ENCODE measurements at regions not wholly inside any gene's neighbourhood (a gene's known extent, or its start where the extent isn't known, plus 50 kb on each side); places are given as distances from the start of the nearest gene placed in this dataset.

DNA sequence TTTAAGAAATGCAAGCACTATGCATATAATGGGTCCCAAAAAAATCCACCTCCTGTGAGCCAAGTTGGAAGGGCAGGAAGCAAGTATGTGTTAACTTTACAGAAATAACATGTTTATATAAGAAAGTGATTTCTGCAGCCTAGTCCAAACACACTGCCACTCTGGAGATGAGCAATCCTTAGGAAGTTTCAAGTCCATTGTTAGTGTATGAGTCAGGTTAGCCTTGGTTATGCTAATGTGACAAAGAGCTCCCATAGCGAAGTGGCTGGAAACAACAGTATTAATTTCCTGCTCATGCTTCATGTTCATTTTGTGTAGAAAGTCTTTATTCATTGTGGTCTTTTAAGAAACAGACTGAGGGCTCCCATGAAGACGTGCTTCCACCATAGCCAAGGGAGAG, 121.4 kb downstream of the TBXT start:
- DNase-seq = no peak

DNA sequence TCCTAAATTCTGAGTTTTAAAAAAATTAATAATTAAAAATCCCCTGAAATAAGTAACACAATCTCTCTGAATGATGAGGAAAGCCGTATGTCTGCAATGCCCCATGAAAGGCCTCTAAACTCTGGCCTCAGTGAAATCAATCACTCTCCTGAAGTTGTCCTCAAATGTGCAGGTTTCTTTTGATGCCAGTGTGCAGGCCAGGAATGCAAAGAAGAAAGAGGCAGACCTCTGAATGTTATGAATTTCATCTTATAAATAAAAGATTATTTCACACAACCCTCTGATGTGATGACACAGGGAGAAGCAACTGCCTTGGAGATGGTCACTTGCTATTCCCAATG, 121.8 kb downstream of the TBXT start:
- DNase-seq = no peak

DNA sequence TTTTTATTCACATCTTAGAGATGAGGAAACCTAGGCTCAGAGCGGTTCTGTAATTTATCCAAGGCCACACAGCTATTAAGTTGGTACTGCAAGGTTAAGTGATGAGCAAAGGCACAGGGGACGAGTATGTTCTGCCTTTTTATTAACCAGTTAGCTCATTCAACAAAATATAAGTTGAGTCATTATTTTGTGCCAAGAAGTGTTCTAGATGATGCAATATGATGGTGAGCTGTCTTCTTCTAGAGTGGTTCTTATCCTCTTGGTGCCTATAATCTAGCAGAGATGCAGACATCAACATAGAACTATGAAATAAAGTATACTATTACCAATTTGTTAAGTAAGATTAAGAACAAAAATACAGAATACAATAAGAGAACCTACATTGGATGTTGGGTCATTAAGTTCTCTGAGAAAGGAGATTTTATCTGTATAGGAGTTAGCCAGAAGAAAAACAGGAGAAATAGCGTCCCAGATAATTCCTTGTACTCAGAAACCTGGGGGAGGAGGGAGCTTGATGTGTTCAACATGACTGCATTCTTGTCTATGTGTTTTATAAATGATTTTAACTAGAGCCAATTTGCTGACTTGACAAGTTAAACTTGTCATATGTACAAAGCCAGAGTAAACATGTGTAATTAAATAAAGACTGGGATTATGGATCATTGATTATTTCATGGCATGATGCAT, 122.3 kb downstream of the TBXT start:
- no peak for DNase-seq

DNA sequence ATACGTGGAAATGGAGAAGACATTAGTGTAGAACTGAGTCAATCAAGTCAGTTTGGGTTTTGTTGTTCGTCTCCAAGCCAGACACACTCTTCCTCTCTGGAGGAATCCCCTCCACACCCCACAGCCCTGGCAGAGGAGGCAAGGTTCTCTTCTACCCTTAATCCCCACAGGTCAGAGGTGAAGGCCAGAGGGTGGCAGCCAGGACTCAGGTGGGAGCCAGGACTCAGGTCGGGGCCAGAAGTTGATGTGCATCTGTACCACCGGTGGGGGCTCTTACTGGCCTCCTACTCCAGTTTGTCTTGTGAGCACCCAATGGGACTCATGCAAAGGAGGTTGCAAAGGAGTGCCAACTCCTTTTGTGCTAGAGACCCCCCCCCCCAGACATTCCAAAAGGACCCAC, 126.4 kb downstream of the TBXT start:
- no peak for DNase-seq

DNA sequence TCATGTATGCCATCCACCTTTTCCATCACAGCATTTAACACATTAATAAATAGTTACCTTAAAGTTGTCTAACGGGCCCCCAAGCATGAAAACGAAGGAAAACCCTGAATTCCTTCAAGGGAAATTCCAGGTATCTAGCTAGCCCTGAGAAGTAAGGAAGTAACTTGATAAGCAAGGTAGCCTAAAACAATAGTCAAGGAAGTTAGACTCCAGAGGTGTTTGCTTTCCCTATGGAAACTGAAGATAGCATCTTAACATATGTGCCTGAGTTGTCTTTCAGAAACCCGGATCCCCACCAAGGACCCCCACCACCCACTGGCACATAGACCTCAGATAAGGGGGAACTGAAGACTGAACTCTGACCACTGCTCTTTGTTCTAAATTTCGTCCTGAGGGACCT, 127.4 kb downstream of the TBXT start:
- no peak for DNase-seq

DNA sequence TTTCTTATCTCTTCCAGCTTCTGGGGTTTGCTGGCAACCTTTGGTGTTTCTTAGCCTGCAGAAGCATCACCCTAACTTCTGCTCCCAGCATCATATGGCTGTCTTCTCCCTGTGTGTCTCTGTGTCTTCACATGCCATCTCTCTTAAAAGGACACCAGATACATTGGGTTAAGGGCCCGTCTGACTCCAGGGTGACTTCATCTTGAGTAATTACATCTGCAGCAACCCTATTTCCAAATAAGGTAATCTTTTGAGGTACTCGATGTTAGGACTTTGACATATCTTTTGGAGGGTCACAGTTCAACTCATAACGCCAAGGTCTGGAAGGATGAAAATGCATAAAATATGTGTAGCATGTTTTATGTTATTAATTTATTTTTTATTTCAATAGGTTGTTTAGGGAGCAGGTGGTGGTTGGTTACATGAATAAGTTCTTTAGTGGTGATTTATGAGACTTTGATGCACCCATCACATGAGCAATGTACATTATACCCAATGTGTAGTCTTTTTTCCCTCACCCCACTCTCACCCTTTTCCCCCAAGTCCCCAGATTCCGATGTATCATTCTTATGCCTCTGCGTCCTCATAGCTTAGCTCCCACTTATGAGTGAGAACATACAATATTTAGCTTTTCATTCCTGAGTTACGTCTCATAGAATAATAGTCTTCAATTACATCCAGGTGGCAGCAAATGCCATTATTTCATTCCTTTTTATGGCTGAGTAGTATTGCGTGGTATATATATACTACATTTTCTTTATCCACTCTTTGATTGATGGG, 131.1 kb downstream of the TBXT start:
- DNase-seq = no peak

DNA sequence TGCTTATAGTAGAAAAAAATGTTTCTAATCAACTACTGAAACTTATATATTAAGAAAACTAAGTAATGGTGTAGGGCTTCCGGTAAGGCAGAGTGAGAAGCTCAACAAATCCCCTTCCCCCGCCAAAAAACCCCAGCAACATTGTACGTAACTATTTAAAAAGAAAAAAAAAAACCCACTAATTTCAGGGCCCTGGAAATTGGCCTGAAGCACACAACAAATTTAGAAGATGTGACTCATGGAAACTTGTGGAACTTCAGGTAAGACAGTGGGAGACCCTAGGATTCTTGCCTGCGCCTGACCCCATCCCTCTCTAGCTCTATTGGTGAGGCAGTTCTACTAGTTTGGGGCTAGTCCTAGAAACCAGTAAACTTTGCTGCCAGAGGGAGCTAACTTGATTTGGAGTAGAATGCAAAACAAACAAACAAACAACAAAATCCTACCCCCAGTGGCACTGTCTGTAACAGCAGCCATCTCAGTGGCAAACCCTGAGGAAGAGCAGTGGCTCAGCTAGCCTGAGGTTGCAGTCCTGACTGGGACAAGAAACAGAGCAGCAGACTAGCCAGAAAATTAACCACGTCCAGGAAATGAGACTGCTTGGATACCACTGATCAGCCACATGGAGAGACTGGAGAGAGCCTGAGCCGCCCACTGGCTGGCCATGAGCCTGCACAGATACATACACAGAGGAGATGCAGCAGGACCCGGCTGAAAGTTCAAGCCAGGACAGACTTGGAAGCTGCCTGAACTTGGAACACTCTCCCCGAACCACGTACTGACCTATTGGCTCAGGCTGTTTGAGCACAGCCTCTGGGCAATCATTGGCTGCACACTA, 135.1 kb downstream of the TBXT start:
- no peak for DNase-seq

DNA sequence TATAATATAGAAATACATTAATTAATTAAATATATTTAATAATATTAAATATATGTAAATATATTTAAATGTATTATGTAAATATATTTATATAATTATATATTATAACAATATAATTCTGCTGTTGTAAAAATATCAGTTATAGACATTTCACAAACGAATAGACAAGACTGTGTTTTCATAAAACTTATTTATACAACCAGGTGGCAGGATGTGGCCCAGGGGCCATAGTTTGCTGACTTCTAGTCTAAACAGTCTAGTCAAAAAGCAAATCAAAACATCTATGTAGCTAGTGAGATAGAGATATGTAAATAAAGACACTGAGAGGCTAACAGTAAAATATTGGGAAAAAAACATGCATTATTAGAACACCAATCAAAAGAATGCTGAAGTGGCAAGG, 136.4 kb downstream of the TBXT start:
- no peak for DNase-seq

DNA sequence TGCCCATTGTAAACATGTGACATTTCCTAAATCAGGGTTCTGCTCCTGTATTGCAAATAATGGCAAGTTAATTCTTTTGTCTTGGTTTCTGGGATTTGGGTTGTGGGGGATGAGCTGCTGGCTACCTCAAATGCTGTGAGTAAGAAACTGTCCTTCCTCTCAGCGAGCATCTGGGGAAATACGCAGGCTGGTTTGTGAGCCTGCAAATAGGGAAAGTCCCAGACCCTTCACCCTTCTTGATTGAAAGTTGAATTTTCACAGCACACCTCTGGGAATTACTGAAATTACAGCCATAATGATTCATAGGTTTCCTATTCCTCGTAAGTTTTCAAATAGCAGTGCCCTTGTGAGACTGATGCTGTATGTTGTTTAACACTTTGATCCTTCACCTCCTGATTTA, 138.1 kb downstream of the TBXT start:
- DNase-seq = no peak

DNA sequence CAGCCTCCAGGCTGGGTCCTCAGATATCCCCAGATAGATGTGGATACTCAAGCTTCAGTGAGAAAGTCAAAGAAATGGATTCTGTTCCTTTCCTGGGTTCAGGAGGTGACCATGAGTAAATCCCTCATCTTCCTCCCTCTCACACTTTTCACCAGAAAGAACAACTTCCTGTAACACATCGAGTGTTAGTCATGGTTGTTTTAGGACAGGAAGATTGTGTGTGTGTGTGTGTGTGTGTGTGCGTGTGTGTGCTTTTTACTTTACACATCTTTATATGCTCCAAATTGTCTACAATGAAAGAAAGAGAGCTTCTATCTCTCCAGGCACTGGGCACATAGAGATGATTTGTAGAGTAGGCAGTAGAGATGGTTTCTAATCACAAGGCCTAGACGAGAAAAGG, 139.9 kb downstream of the TBXT start:
- DNase-seq = no peak

DNA sequence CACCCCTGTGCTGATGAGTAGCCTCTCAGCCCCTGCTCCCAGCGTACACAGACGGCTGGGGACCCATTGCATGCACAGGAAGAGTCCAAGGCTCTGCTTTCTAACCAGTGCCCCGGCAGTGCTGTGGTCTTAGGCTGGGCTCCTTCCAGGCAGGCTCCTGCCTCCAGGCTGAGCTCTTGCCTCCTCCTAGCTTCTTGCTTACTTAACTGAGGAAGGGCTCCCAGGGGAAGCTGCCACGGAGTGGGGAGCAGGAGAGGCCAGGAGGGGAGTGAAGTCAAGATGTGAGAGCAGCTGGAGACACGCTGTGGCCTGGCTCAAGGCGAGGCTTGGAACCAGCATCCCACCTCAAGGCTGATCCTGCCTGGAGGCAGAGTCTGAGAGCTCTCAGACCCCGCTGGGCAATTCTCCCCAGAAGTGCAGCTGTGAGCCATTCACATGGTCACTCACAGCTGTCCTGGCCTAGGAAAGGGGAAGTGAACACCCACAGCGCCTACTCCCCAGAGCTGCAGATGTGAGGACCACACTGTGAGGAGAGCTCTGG, 141.0 kb downstream of the TBXT start:
- no peak for DNase-seq

DNA sequence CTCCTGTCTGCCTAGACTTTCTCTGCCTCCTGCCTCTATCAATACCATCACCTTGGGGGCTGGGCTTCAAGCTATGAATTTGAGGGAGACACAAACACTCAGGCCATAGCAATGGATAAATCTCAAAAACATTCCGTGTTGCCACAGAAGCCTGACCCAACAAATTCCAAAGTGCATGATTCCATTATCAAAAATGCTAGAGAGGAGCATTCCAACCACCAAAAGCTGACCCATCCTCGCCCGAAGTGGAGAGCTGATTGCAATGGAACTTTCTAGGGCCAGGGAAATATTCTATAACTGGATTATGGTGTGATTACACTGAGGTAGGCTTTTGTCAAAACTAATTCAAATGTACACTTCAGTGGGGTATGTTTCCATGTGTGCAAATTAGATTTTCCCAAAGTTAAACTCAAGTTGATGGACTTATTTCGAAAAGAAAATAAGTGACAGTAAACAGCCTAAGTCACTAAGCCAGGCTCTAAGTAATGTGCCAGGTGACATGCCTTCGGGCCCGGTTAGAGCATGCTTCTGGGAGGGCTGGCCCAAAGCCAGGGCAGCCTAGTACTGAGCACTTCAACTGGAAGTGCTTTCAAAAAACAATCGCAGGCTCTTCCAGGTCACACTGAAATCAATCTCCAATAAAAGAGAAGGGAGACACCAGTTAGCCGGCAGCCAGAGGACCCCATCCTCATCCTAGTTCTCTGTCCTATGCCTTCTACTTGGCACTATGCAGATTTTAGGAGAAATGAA, 142.3 kb downstream of the TBXT start:
- DNase-seq = no peak

DNA sequence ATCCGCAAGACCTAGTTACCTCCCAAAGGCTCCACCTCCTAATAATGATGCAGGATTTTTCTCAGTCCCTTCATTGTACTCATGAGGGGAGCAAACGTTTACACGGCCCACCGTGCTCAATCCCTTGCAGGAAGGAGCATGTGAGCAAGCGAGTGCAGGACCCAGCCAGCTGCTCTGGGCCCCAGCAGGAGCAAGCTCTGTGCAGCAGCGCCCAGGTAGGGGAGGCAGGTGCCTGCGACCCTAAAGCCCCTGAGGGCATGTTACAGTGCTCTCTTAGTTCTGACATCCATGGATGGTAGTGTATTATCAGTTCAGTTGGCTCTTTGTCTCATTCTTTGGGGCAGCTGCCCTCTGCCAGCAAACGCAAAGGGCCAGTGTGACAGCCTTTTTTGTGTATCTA, 143.4 kb downstream of the TBXT start:
- no peak for DNase-seq

DNA sequence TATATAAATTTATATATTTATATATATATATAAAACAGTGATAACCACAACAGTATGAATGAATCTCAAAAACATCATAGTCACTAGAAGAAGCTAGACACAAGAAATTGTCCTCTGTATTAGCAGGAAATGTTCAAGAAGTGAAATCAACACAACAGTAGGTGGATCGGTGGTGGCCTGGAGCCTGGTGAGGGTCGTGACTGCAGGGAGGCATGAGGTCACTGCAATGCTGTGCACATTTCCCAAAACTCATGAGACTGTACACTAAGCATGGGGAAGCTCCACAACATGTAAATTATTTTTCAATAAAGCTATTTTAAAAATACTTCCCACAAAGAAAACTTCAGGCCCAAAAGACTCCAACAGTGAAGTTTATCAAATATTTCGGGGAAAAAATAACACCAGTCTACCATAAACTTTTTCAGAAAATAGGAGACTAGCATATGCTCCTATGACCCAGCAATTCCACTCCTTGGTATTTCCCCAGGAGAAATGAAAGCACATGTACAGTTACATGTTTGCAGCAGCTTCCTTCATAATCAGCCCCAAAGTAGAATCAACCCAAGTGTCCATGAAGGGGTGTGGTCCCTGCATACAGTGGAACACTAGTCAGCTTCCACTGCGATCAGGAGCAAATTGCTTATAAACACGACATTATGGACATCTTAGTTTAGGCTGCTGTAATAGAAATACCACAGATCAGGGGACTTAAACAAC, 144.2 kb downstream of the TBXT start:
- DNase-seq = no peak

DNA sequence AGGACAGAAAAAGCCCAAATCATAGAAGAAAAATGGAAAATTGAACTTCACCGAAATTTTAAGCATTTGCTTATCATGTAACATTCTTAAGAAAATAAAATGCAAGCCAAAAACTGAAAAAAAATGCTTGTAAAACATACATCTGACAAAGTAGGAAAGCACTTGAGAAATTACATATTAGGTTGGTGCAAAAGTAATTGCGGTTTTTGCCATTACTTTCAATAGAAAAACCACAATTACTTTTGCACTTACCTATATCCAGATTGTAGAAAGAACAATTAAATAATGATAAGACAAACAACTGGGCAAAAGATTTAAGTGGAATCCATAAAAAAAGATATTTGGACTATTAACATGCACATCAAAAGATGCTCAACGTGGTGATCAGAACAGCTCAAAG, 146.2 kb downstream of the TBXT start:
- no peak for DNase-seq

DNA sequence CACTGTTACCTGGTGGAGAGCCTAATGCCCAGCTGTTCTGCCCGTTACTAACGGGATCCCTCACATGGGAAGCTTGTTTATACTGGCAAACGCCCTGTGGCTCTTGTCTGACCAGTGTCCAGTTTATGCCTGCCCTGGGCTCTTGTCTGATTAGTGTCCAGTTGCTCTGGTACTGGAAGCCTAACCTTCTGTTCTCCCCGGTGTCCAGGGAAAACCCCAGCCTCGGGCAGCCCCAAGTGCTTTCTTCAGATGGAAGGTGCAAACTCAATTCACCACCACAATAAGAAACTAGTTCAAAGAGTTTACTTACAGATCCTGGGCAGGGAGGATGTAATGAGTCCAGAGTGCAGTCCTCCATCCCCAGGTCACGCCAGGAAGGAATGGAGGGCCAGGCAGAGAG, 148.4 kb downstream of the TBXT start:
- no peak for DNase-seq

DNA sequence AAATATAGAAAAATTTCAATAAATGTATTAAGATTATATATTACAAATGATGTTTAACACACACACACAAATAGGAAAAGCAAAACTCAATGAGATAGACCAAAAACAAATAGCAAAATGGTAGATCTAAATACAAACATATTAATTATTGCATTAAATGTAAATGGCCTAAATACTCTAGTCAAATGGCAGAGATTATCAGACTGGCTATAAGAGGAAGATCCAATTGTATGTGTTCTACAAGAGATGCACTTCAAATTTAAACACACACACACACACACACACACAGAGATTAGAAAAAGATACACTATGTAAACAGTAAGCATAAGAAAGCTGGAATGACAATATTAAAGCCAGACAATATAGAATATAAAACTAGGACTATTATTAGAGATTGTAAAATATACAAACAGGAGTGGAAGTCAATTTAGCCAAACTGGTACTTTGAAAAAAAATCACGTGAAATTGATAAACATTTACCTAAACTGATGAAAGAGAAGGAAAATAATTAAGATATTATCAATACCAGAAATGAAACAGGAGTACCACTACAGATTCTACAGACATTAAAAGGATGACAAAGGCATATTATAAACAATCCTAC, 150.5 kb downstream of the TBXT start:
- DNase-seq = no peak

DNA sequence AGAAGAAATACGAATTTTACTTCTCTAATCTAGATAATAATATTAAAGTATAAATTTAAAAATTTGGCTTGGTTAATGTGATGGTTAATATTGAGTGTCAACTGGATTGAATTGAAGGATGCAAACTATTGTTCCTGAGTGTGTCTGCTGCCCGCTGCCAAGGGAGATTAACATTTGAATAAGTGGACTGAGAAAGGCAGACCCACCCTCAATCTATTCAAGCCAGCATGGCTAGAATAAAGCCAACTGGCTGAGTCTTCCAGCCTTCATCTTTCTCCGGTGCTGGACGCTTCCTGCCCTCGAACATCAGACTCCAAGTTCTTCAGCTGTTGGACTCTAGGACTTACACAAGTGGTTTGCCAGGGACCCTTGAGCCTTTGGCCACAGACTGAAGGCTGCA, 152.7 kb downstream of the TBXT start:
- DNase-seq = no peak

DNA sequence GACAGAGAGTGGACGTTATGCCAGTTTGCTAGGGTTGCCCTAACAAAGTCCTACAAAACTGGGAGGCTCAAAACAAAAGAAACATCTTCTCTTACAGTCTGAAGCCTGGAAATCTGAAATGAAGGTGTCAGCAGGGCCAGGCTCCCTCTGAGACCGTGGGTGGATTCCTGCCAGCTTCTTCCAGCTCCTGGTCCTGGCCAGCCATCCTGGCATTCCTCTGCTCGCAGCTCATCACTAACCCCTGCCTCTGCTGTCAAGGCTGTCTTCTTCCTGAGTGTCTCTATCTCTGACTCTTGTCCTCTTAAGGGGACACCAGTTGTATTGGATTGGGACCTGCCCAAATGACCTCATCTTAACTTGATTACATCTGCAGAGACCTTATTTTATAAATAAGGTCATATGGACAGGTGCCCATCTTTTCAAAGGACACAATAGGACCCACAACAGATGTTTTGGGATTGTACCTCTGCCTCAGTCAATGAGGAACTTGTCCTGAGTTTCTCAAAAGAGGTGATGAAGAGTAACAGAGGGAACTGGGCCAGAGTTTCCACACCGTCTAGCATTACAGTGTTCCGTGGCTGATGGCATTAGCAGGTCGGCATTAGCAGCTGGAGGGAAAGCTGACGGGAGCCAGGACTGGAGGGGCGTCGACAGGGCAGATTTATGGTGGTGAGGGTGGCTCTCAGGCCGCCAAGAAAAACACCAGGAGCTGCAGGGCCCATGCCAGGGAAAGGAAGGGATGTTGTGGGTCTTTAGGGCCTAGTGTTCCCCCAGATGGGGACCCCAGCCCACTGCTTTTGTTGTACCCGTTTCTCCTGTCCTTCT, 157.3 kb downstream of the TBXT start:
- DNase-seq = no peak

DNA sequence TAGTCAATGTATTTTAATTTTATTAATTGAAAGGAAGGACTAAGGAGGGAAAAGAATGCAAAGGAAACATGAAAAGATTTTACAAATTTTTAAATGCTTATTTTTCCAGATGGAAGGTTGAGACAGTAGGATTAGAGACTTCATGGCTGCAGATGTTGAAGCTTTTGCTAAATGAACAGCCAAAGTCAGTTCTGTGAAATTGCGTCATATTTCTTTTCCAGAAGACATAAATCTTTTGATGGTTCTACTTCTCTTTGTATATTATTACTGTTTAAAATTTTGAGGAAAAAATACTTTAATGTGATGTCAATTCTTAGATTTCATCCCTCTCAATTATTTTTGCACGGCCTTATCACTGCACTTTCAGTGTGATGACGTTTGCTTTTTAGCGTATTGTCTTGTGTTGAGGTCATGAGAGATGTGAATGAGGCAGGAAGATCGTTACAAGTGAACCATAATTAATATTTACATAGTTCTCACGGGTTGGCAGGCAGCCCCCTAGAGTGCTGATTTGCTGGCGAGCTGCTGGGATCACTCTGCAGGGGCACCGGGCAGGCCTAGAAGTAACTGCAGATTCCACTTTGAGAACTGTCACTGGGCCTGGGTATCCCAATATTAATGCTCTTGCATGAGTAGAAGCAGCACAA, 158.1 kb downstream of the TBXT start:
- no peak for DNase-seq
